ENCODE measurements at regions not wholly inside any gene's neighbourhood (a gene's known extent, or its start where the extent isn't known, plus 50 kb on each side); places are given as distances from the start of the nearest gene placed in this dataset.

GRCh38 chr12:127223011-127223410 is 1044.0 kb upstream of the TMEM132C start:
- no peak for DNase-seq

DNA sequence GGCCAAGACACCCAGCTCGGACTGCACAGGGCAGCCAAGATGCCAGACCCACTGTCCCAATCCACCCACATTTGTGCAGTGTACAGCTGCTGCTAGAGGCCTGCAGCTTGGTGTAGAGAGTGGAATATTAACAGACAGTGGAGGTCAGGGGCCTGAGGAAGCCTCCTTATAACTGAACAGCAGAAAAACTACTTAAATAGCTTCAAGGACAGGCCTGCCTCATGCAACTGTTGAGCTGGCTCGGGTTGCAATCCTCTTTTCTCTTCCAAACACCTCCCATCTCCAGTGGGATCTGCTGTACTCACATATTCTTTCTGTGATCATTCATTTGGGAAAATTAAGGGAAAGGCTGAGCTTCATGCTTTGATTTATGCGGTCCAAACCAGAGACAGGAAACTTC is 1043.2 kb upstream of the TMEM132C start:
- no peak for DNase-seq

- peak; percentile 54 to 79 for DNase-seq
Observed at GRCh38 chr12:127230843-127231260, 1036.1 kb upstream of the TMEM132C start.

DNA sequence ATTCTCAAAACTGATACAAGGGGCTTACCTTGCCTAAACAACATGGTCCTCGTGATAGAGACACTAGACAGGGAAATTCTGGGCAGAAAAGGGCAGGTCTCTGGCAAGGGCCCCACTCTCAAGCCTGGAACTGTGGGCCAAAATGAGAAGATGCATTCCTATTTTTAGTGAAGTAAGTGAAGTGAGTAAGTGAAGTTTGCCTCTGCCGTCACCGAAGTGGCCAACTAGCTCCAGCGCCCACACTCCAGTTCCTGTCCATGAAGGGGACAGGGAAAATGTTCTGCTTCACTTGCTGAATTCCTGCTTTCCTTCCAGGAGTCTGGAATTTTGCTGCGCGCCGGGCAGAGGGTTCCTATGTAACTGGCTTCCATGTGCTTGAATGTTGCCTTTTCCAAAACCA is 1035.6 kb upstream of the TMEM132C start:
- peak in 1 of 2 donors; percentile 12 for DNase-seq

DNA sequence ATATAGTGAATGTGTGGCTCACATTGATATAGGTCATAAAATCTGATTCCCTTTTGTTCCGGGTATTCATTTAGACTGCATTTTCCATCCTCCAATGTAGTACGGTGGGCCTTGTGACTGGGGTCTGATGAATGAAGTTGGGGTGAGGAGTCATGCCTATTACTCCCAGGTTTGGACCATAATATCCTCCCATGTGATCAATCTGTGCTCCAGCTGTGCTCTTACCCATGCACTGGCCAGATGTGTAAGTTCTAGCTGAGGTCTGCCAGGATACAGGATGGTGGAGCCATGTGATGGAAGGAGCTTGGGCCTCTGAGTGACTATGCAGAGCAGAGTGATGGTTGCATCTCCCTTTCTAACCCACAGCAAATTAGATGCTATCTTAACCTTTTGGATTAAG is 1034.0 kb upstream of the TMEM132C start:
- no peak for DNase-seq

GRCh38 chr12:127235761-127236160 is 1031.2 kb upstream of the TMEM132C start:
- DNase-seq, result no peak

GRCh38 chr12:127236491-127236890 is 1030.5 kb upstream of the TMEM132C start:
- no peak for DNase-seq

DNA sequence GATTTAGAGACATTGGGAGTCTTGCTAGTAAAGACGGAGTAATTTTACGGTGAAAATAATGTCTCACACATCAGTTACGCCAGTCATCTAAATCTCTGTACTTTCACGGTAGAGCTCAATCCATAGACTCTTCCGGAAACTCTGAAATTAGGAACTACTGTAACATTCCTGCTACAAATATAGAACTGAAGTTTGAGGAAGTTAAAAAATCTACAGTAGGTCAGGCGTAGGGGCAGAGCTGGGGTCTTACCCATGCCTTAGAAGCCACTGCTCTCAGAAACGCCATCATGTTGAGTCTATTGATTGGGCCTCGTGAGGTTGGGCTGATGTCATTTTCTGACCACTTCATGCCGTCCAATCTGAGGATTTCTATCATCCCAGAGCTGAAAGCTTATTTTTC is 1029.8 kb upstream of the TMEM132C start:
- DNase-seq, result peak; percentile 60 to 66

DNA sequence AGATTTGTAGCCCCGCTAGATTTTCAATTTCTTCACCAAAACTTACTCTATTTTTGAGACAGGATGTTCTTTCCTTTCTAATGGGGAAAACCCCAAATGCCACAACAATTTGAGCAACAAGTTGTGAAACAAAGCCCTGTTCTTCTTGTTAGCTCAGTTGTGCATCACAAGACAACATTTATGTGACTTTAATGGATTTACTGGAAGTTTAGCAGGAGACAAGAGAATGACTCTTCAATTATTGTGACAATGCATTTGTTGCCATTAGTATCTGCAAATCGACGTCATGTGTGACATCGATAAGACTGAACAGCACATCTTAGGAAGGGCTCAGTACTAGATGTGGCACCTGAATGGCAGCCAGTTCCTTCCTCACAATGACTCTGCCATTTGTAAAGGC is 1028.9 kb upstream of the TMEM132C start:
- peak; percentile 80 to 81 for DNase-seq

- DNase-seq, result no peak
Observed at GRCh38 chr12:127239781-127240180, 1027.2 kb upstream of the TMEM132C start.

GRCh38 chr12:127240249-127240929 is 1026.6 kb upstream of the TMEM132C start:
- DNase-seq, result no peak

DNA sequence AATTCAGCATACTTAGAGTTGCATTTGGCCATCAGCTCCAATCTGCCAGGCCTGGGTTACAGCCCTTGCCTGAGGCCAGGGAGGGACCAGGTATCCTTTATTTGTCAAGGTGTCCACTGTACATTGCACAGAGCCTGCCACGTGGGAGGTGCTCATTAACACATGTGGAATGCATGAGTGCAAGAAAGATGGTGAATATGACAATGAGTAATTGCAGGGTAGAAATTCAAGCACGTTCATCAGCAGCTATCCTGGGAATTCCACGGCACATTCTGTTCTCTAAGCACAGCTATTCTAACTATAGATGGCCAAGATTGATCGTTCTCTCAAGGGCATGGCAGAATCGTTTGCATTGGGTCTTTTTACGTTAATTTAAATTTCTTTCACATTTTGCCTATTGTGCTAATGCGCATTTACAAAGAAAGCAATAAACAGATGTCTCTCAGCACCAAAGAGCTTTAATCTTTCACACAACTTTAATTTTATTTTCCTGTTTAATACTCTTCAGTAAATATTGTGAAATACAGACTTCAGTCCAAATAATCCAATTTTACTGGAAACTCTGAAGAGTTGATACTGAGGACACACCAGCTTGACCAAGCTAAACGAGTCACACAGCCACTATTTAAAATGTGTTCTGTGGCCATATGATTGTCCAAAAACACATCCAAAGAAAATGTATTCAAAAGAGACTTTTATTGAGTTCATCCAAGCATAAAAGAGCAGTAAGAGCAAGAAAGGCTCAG is 1025.7 kb upstream of the TMEM132C start:
- no peak for DNase-seq

GRCh38 chr12:127245009-127245408 is 1022.0 kb upstream of the TMEM132C start:
- DNase-seq, result no peak

DNA sequence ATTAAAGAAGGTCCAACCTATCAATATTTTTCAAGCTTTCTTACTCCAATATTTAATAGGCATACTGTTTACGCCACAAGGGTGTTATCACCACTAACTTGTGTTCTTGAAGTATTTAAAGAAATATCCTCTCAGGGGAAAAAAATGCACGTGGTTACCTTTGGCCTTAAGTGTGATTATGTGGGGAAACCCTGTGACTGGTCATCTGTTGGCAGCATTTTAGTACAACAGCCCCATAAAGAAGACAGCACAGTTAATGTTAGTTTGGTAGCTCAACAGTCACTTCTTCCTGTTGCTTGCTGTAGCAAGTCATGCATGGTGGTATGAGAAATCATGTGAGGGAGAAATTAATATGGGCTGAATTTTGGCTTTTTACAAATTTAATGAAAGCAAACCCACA is 1021.5 kb upstream of the TMEM132C start:
- no peak for DNase-seq

GRCh38 chr12:127247937-127248336 is 1019.0 kb upstream of the TMEM132C start:
- no peak for DNase-seq

DNA sequence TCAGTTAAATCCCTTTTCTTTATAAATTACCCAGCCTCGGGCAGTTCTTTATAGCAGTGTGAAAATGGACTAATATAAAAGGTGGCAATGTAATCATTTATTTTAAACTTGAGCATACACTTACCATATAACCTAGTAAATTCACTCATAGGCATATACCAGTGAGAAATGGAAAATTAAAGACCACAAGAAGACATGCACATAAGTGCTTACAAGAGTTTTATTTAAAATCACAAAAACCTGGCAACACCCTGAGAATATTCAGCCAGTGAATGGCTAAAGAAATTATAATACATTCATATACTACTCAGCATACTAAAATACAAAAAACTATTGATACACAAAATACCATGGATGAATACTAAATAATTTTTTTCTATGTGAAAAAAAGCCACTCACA is 1017.5 kb upstream of the TMEM132C start:
- no peak for DNase-seq

- no peak for DNase-seq
Observed at GRCh38 chr12:127253797-127254327, 1013.1 kb upstream of the TMEM132C start.

DNA sequence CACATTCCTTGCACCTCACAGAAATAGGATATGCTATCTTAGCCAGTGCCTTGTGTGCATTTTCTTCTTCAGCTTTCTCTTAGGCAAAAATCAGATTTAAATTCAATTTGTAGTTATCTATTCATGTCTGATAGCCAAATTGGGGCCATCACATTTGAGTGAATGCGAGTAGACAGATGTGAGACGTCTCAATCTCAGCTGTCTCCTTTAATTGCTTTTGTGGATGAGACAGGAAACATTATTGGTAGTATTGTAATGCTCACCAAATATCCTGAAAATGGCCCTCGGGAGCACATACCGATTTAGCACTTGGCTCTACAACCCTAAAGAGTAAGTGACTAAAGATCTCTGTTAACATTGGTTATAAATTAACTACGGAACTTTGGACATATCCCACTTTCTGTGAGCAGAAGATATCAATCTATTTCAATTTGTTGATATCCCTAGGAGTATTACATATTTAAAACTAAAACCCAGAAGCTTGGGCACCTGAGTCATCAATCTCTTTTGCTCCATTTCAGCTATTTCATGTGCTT is 1012.5 kb upstream of the TMEM132C start:
- DNase-seq, result no peak

DNA sequence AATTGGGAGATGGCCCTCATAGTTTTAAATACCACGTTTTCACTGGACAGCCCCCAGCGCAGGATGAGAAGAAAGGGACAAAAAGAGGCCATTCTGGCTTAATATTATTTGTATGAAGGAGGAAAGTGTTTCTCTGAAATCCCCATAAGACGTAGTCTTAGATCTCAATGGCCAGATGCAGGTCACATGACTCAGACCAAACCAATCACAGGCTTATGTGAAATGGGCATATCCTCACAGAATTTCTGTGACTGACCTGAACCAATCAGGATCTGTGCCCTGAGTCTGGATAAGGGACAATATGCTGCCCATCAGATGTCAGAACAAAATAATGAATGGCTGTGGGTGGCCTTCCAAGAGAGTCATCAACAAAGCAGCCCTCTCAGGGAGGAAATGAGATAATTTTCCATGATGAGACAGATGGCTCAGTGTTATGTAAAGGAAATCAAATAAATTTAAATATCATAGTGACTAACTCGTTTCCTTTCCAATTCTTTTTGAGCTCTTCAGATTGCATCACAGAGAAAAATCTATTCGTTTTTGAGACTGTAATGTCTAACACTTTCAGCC is 1009.5 kb upstream of the TMEM132C start:
- no peak for DNase-seq

DNA sequence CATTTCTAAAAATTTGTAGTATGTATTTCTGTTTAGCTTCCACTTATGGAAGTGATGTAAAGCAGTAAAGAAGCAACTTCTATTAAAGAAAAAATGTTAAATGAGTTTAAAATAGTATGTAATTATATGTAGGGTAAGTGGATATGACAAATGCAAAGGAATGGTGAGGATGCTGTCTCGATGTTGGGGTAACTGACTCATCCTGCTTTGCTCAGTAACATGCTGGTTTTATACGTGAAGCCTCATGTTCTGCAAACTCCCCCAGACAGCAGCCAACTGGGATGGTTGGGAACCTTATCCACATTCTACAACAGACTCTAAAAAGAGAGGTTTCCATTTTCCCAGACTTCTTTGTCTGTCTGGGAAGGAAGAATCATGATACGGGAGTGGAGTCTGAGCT is 1006.4 kb upstream of the TMEM132C start:
- DNase-seq, result no peak

DNA sequence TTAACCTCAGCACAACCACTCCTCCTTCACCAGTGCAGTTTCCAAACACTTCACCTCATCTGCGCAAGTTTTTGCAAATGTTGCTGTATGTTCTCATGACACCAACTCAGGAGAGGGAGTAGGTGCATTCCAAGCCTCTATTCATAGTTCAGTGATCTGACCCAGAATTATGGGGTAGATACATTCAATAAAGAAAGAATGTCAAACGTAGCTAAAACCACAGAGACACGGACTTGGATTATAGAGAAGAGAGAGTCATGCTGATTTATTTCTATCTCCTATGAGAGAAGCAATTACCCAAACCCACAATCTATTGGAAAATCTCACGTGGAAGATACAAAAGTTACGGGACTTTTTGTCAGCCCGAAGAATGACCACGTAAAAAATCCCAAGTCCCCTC is 1006.0 kb upstream of the TMEM132C start:
- no peak for DNase-seq

DNA sequence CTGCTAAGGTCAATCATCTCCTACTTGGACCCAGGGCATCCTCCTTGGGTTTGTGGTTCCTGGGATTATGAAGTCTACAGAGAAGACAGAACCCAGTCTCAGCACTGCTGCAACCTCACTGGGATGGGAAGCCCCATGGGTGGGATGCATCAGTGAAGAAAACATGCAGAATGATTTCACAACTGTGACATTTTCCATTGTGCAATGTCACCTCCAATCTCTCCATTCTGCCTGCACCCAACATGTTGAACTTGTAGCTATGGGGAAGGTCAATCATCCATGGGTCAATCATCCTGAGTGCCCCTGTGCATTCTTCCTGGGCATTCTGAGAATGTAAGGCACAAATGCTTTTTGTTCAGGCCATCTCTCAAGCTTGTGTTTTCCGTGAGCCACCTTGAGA is 1004.4 kb upstream of the TMEM132C start:
- peak in 1 of 2 donors; percentile 42 for DNase-seq

DNA sequence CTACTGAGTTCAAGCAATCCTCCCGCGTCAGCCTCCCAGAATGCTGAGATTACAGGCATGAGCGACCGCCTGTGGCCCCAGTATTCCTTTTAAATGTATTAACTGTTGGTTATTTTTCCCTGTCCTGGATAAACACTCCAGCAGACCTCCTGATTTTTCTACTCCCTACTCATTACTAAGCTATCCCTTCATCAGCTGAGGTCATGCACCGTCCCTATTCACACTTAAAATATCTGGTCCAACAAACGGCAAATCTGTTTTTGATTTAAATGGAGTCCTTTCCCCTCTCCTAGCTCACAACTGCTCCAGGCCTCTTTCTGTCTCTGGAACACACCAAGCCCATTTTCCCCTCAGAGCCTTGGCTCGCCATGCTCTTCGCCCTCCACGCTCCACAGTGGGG is 1003.3 kb upstream of the TMEM132C start:
- DNase-seq, result no peak

DNA sequence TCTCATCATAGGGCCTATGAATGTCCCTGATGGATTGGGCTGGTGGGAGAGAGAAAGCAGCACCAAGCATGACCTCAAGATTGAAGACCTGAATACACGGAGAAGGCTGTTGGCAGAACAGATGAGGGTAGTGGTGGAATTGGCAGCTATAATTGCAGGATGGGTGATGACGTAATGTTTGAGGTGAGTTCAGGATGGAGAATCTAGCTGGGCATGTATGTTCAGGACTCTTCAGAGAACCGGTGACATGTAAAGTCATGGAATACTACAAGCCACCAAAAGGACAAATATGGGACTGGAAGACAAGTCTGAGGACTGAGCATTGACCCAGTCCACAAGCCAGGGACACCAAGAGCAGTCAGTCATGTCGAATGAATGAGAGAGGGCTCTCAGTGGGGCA is 999.8 kb upstream of the TMEM132C start:
- no peak for DNase-seq
